Stomach (tissue), 4 donors: ENCODE measurements at regions not wholly inside any gene's neighbourhood (a gene's known extent, or its start where the extent isn't known, plus 50 kb on each side); places are given as distances from the start of the nearest gene placed in this dataset.

ENCODE experiments used
- EP300 ChIP-seq: sonication (generic); formaldehyde crosslinking; IDR thresholded peaks from one replicate; pipeline ENCODE4 v1.6.1; 2017; ENCODE audit warnings: antibody characterized with exemption
- POLR2A ChIP-seq, 4 donors: fragments of 450-650 bp; IDR thresholded peaks; one replicate each; pipeline ENCODE4 v1.6.1; 2016; ENCODE audit warnings: antibody characterized with exemption in 4 of 4, control low read depth in 2 of 4, mild to moderate bottlenecking in 1 of 4, moderate library complexity in 1 of 4
- POLR2AphosphoS5 ChIP-seq, 3 donors: sonication (generic); formaldehyde crosslinking; IDR thresholded peaks; one replicate each; pipeline ENCODE4 v1.6.1; 2016; ENCODE audit warnings: antibody characterized with exemption in 3 of 3
- TF ChIP-seq, protein P1 (sequence below), 7 experiments: fragments of 450-650 bp in 4 of 7; fragments of 200-600 bp in 3 of 7; sonication (generic) in 3 of 7; IDR thresholded peaks; one replicate each; pipeline ENCODE4 v1.5.1; 2016 to 2019; ENCODE audit warnings: antibody characterized with exemption in 7 of 7, control low read depth in 2 of 7, mild to moderate bottlenecking in 1 of 7

DNA sequence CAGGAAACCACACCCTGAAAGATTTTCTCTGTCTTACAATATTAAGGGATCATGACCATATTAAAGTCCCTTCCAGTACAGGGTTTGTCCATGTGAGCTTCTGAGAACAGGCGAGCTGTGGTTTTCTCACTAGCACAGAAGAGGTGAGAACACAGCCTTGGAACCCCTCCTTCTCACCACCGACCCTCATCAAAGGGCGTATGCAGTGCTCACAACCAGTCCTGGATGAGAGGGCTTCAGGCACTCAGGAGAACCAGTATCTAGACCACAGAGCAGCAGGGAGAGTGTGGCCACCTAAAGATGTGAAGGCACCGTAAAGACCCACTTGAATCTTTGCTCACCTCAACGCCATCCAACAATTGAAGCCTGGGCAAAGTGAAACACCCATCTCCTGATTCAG lies 397.0 kb downstream of the ETS1 start:
- TF ChIP-seq, protein P1, sequence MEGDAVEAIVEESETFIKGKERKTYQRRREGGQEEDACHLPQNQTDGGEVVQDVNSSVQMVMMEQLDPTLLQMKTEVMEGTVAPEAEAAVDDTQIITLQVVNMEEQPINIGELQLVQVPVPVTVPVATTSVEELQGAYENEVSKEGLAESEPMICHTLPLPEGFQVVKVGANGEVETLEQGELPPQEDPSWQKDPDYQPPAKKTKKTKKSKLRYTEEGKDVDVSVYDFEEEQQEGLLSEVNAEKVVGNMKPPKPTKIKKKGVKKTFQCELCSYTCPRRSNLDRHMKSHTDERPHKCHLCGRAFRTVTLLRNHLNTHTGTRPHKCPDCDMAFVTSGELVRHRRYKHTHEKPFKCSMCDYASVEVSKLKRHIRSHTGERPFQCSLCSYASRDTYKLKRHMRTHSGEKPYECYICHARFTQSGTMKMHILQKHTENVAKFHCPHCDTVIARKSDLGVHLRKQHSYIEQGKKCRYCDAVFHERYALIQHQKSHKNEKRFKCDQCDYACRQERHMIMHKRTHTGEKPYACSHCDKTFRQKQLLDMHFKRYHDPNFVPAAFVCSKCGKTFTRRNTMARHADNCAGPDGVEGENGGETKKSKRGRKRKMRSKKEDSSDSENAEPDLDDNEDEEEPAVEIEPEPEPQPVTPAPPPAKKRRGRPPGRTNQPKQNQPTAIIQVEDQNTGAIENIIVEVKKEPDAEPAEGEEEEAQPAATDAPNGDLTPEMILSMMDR (IDR thresholded peaks at IDR 0.05): no peak
- TF ChIP-seq POLR2A (IDR thresholded peaks at IDR 0.05) (no peak), POLR2AphosphoS5 (IDR thresholded peaks at IDR 0.05) (no peak), EP300 (no peak)
